Spleen (tissue), 11 donors: ENCODE measurements at regions not wholly inside any gene's neighbourhood (a gene's known extent, or its start where the extent isn't known, plus 50 kb on each side); places are given as distances from the start of the nearest gene placed in this dataset.

Experiments
- DNase-seq: peaks from one replicate; pipeline ENCODE4 v3.0.0-alpha.2; 2020
- H3K27ac ChIP-seq, 8 donors: fragments of 200-600 bp; sonication (generic) in 7 of 8; 1 replicate in 4 of 8; 2 replicates in 4 of 8; pipeline versions ENCODE4 v1.5.0 to v1.8.0; 2016 to 2021; ENCODE audit warnings: inconsistent platforms in 4 of 8, mild to moderate bottlenecking in 4 of 8, moderate library complexity in 1 of 8
- H3K27me3 ChIP-seq, 7 donors: fragments of 200-600 bp; sonication (generic) in 6 of 7; replicated peaks in 1 of 7; 1 replicate in 4 of 7; 2 replicates in 3 of 7; pipeline versions ENCODE4 v1.5.0 to v1.8.0; 2016 to 2021; ENCODE audit warnings: inconsistent platforms in 3 of 7, mild to moderate bottlenecking in 1 of 7
- H3K36me3 ChIP-seq, 6 donors: fragments of 200-600 bp; sonication (generic) in 5 of 6; 1 replicate in 4 of 6; 2 replicates in 2 of 6; pipeline versions ENCODE4 v1.5.0 to v1.8.0; 2016 to 2021; ENCODE audit warnings: inconsistent platforms in 2 of 6
- H3K4me1 ChIP-seq, 6 donors: fragments of 200-600 bp; sonication (generic) in 5 of 6; 1 replicate in 3 of 6; 2 replicates in 3 of 6; pipeline versions ENCODE4 v1.5.0 to v1.8.0; 2016 to 2021; ENCODE audit warnings: inconsistent platforms in 3 of 6
- H3K4me3 ChIP-seq, 8 donors: fragments of 200-600 bp; sonication (generic) in 7 of 8; 1 replicate in 4 of 8; 2 replicates in 4 of 8; pipeline versions ENCODE4 v1.5.0 to v1.8.0; 2016 to 2021; ENCODE audit warnings: inconsistent platforms in 4 of 8, mild to moderate bottlenecking in 4 of 8, moderate library complexity in 2 of 8
- H3K9me3 ChIP-seq, 8 donors: fragments of 200-600 bp; sonication (generic) in 7 of 8; 1 replicate in 4 of 8; 2 replicates in 4 of 8; pipeline versions ENCODE4 v1.5.0 to v1.8.0; 2016 to 2021; ENCODE audit warnings: inconsistent platforms in 4 of 8
- POLR2A ChIP-seq, 3 donors: fragments of 450-650 bp; IDR thresholded peaks; one replicate each; pipeline ENCODE4 v1.5.1; 2017; ENCODE audit warnings: antibody characterized with exemption in 3 of 3, mild to moderate bottlenecking in 1 of 3
- POLR2AphosphoS5 ChIP-seq, 3 donors: sonication (generic); formaldehyde crosslinking; IDR thresholded peaks; one replicate each; pipeline ENCODE4 v1.5.1; 2017; ENCODE audit warnings: antibody characterized with exemption in 3 of 3
- WGBS, 5 donors: extraction: QIAGEN DNeasy Blood & Tissue Kit in 3 of 5; methylation state at CpG; one replicate each; pipeline versions ENCODE4 v1.1.5 to v1.1.7; 2013 to 2018; 5-methylcytosine and 5-hydroxymethylcytosine counted together
- intact Hi-C: fragments of 100-400 bp; cut with DNase I; formaldehyde crosslinking; loops from one replicate; pipeline ENCODE4 v1.15.0; 2023; ENCODE audit warnings: low total_unique reads
- TF ChIP-seq, protein P1 (sequence below), 11 experiments: fragments of 200-600 bp in 7 of 11; fragments of 450-650 bp in 4 of 11; sonication (generic) in 4 of 11; IDR thresholded peaks in 8 of 11; conservative IDR thresholded peaks in 3 of 11; 1 replicate in 7 of 11; 2 replicates in 4 of 11; pipeline versions ENCODE4 v1.4.0 to v1.8.0; 2016 to 2021; ENCODE audit warnings: antibody characterized with exemption in 11 of 11, inconsistent platforms in 4 of 11, mild to moderate bottlenecking in 1 of 11
- donor health status: healthy with polysubstance abuse.
- donor health status: DM: no; HTN: no; CAD: no; lungs with moderate emphysema.
- donor health status: DM: no; HTN: no; CAD: no.
- donor health status: Bipolar disorder and iron deficiency.
- donor health status: healthy.
- donor health status: DM: no; HTN: no; CAD: no.
- donor health status: DM: yes; HTN: yes; CAD: no.

DNA sequence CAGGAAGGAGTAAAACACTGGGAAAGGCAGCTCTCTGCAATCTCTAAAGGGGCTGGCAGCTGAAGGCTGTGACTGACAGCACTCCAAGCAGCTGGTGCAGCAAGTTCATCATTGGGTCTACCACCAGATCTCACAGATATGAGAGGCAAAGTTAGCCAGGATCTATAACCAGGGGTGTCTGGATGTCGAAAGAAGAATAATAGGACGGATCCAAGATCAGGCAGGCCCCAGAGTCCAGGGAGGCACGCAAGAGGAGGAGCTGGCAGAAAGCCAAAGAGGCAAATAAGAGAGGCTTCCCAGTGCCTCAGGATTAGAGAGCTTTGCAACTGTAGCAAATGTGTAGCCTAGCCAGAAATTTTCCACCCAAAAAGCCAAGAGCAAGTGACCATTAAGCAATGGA is 77.1 kb downstream of the RBMXL2 start:
- H3K36me3 ChIP-seq: no peaks in the 10 kb centered on the region
- H3K27ac ChIP-seq: no peak overlapping the region
- TF ChIP-seq POLR2A (IDR thresholded peaks at IDR 0.05): no peak
- TF ChIP-seq POLR2AphosphoS5 (IDR thresholded peaks at IDR 0.05): no peak
- TF ChIP-seq, protein P1, sequence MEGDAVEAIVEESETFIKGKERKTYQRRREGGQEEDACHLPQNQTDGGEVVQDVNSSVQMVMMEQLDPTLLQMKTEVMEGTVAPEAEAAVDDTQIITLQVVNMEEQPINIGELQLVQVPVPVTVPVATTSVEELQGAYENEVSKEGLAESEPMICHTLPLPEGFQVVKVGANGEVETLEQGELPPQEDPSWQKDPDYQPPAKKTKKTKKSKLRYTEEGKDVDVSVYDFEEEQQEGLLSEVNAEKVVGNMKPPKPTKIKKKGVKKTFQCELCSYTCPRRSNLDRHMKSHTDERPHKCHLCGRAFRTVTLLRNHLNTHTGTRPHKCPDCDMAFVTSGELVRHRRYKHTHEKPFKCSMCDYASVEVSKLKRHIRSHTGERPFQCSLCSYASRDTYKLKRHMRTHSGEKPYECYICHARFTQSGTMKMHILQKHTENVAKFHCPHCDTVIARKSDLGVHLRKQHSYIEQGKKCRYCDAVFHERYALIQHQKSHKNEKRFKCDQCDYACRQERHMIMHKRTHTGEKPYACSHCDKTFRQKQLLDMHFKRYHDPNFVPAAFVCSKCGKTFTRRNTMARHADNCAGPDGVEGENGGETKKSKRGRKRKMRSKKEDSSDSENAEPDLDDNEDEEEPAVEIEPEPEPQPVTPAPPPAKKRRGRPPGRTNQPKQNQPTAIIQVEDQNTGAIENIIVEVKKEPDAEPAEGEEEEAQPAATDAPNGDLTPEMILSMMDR (IDR thresholded peaks at IDR 0.05 in 8 of 11, conservative IDR thresholded peaks at IDR 0.05 in 3 of 11): no peak
- WGBS, 5 donors: 39 to 70% (median 52%) methylated on average over 3 of the region's 3 CpGs
- intact Hi-C loops: no loop called here
- H3K9me3 ChIP-seq: no peaks in the 10 kb centered on the region
- no peak for DNase-seq
- no peak overlapping the region for H3K4me3 ChIP-seq
- H3K27me3 ChIP-seq: no peaks in the 10 kb centered on the region
- H3K4me1 ChIP-seq: no peaks in the 10 kb centered on the region

DNA sequence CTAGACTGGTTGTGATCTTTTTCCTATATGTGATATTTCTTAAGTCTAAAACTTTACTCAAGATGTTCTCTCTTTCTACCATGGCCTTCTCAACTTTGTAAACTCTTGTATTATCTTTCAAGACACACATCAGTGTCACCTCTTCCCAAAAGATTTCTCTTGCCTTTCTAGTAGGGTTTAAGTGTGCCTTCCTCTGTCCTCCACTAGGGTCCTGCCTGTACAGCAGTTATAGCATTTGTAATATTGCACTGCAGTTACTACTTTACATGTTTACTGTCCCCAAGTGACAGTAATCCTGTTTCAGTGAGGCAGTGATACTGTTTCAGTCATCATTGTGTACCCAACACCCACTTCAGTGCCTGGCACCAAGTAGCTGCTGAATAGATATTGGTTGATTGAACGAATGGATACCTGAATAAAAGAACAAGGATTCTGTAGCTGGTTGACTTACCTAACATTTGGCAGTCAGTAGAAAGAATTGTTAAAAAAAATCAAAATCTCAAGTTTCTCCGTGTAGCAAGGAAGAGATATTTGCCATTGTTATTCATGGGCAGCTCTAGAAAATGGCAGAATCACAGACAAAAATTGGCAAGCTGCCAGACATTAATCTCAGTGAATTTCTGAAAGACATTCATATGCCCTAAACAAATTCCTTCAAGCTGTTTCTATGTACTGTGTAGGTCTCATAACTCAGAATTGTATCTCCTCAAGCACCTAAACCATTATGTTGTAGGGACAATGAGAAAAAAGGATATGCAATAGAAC is 79.4 kb downstream of the RBMXL2 start:
- Histone ChIP-seq H3K9me3 (no peaks in the 10 kb centered on the region), H3K4me1 (no peaks in the 10 kb centered on the region), H3K27ac (no peak overlapping the region), H3K4me3 (no peak overlapping the region), H3K36me3 (no peaks in the 10 kb centered on the region), H3K27me3 (no peaks in the 10 kb centered on the region)
- intact Hi-C loops: no loop called here
- no peak for DNase-seq
- WGBS, 5 donors: 61 to 75% (median 70%) methylated on average over 2 of the region's 2 CpGs
- TF ChIP-seq POLR2AphosphoS5 (IDR thresholded peaks at IDR 0.05): no peak
- TF ChIP-seq, protein P1 (IDR thresholded peaks at IDR 0.05 in 8 of 11, conservative IDR thresholded peaks at IDR 0.05 in 3 of 11): no peak
- no peak for TF ChIP-seq POLR2A (IDR thresholded peaks at IDR 0.05)

DNA sequence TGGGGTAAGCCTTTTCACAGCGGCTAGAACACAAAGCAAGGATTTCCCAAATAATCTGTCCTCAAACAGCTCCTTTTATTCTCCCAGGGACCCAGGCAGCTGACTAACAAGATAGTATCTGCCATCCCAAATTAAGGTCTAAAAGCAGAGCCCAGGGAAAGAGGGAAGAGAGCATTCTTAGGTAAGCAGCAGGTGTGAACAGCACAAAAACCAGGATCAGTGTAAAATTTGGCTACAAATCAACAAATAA is 79.9 kb downstream of the RBMXL2 start:
- Histone ChIP-seq H3K4me3 (no peak overlapping the region), H3K27ac (no peak overlapping the region), H3K4me1 (no peaks in the 10 kb centered on the region), H3K27me3 (peaks cover 0 to 2% (median 0%) of the 10 kb centered on the region in 7 donors), H3K9me3 (no peaks in the 10 kb centered on the region), H3K36me3 (no peaks in the 10 kb centered on the region)
- intact Hi-C loops: no loop called here
- 78 to 93% (median 89%) methylated on average over 1 of the region's 1 CpG for WGBS, 5 donors
- TF ChIP-seq, protein P1 (IDR thresholded peaks at IDR 0.05 in 8 of 11, conservative IDR thresholded peaks at IDR 0.05 in 3 of 11): no peak
- TF ChIP-seq POLR2AphosphoS5 (IDR thresholded peaks at IDR 0.05) (no peak), POLR2A (IDR thresholded peaks at IDR 0.05) (no peak)
- no peak for DNase-seq

DNA sequence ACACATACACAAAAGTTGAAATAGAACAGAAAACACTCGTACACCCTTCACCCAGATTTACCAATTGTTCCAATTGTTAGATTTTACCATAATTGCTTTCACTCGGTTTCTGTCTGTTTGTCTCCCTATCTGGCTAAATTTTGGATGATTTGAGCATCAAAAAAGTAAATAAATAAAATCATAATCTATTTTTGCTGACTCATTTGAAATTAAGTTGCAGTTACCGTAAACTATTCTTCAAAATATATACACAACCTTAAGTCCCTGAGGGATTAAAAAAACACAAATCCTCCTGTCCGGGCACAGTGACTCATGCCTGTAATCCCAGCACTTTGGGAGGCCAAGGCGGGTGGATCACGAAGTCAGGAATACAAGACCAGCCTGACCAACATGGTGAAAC is 81.3 kb upstream of the SYT9 start:
- Histone ChIP-seq H3K9me3 (no peaks in the 10 kb centered on the region), H3K27ac (no peak overlapping the region), H3K4me1 (no peaks in the 10 kb centered on the region), H3K36me3 (no peaks in the 10 kb centered on the region), H3K4me3 (no peak overlapping the region), H3K27me3 (peaks cover 0 to 4% (median 0%) of the 10 kb centered on the region in 7 donors)
- DNase-seq: no peak
- intact Hi-C loops: no loop called here
- WGBS, 5 donors: 70 to 85% (median 79%) methylated on average over 6 of the region's 6 CpGs
- TF ChIP-seq POLR2A (IDR thresholded peaks at IDR 0.05) (no peak), POLR2AphosphoS5 (IDR thresholded peaks at IDR 0.05) (no peak)
- TF ChIP-seq, protein P1 (IDR thresholded peaks at IDR 0.05 in 8 of 11, conservative IDR thresholded peaks at IDR 0.05 in 3 of 11): no peak
